Astrocyte (in vitro differentiated cells and primary cell): ENCODE measurements at regions not wholly inside any gene's neighbourhood (a gene's known extent, or its start where the extent isn't known, plus 50 kb on each side); places are given as distances from the start of the nearest gene placed in this dataset.

ENCODE experiments used
- DNase-seq: peaks from one replicate; pipeline ENCODE4 v3.0.0-alpha.2; 2010; ENCODE audit warnings: low read depth
- FAIRE-seq: peaks from 2 replicates; lab custom pipeline; 2011; peaks lifted over from hg19 to GRCh38; lab: Jason Lieb, UNC
- H2AFZ ChIP-seq: 2 replicates; pipeline ENCODE4 v1.6.0; 2012; ENCODE audit warnings: low read depth, low read length, inconsistent platforms
- H3K27ac ChIP-seq: 2 replicates; pipeline ENCODE4 v1.5.1; 2011; ENCODE audit warnings: low read depth, low read length, inconsistent platforms
- H3K27me3 ChIP-seq: 2 replicates; pipeline ENCODE4 v1.6.0; 2011; ENCODE audit warnings: low read length, inconsistent platforms; ENCODE audit not compliant: insufficient read depth
- H3K36me3 ChIP-seq: 2 replicates; pipeline ENCODE4 v1.5.1; 2011; ENCODE audit warnings: low read length, inconsistent platforms; ENCODE audit not compliant: insufficient read depth
- H3K4me1 ChIP-seq: 2 replicates; pipeline ENCODE4 v1.5.1; 2011; ENCODE audit warnings: low read length, inconsistent platforms; ENCODE audit not compliant: insufficient read depth
- H3K4me2 ChIP-seq: 2 replicates; pipeline ENCODE4 v1.6.0; 2012; ENCODE audit warnings: low read length, inconsistent platforms
- H3K4me3 ChIP-seq: 2 replicates; pipeline ENCODE4 v1.5.1; 2011; ENCODE audit warnings: low read depth, mild to moderate bottlenecking, low read length, inconsistent platforms; ENCODE audit not compliant: insufficient read depth
- H3K79me2 ChIP-seq: 2 replicates; pipeline ENCODE4 v1.6.0; 2012; ENCODE audit warnings: mild to moderate bottlenecking, low read length, inconsistent platforms; ENCODE audit not compliant: insufficient read depth
- H3K9ac ChIP-seq: 2 replicates; pipeline ENCODE4 v1.6.0; 2012; ENCODE audit warnings: mild to moderate bottlenecking, low read length, inconsistent platforms
- H3K9me3 ChIP-seq: 2 replicates; pipeline ENCODE4 v1.5.1; 2012; ENCODE audit warnings: low read depth, mild to moderate bottlenecking, low read length, inconsistent platforms; ENCODE audit not compliant: insufficient read depth
- H4K20me1 ChIP-seq: 2 replicates; pipeline ENCODE4 v1.6.0; 2012; ENCODE audit warnings: low read length, inconsistent platforms; ENCODE audit not compliant: insufficient read depth
- H3K27ac Mint-ChIP-seq: one replicate; pipeline ENCODE4 v1.8.0; 2021; ENCODE audit warnings: mild to moderate bottlenecking, mixed read lengths; ENCODE audit not compliant: unreplicated experiment
- H3K27me3 Mint-ChIP-seq: one replicate; pipeline ENCODE4 v1.8.0; 2021; ENCODE audit warnings: low read depth, mixed read lengths; ENCODE audit not compliant: unreplicated experiment
- H3K36me3 Mint-ChIP-seq: one replicate; pipeline ENCODE4 v1.8.0; 2021; ENCODE audit warnings: low read depth, mixed read lengths; ENCODE audit not compliant: unreplicated experiment
- H3K4me1 Mint-ChIP-seq: one replicate; pipeline ENCODE4 v1.8.0; 2021; ENCODE audit warnings: low read depth, mixed read lengths; ENCODE audit not compliant: unreplicated experiment
- H3K4me3 Mint-ChIP-seq: one replicate; pipeline ENCODE4 v1.8.0; 2021; ENCODE audit warnings: mild to moderate bottlenecking, moderate library complexity, mixed read lengths; ENCODE audit not compliant: unreplicated experiment
- H3K9me3 Mint-ChIP-seq: one replicate; pipeline ENCODE4 v1.8.0; 2021; ENCODE audit warnings: mild to moderate bottlenecking, mixed read lengths; ENCODE audit not compliant: unreplicated experiment
- EZH2 ChIP-seq: IDR thresholded peaks from 2 replicates; pipeline ENCODE4 v1.6.1; 2012; ENCODE audit warnings: mild to moderate bottlenecking, low read length, inconsistent platforms; ENCODE audit not compliant: insufficient read depth
- TF ChIP-seq, protein P1 (sequence below): IDR thresholded peaks from 2 replicates; pipeline ENCODE4 v1.5.1; 2011; ENCODE audit warnings: low read depth, mild to moderate bottlenecking, inconsistent platforms, low read length, moderate library complexity; ENCODE audit not compliant: insufficient read depth

GRCh38 chr4:3660086-3660927 lies 105.9 kb upstream of the ADRA2C start:
- H3K4me1 Mint-ChIP-seq: no peaks in the 10 kb centered on the region
- H3K36me3 Mint-ChIP-seq: no peaks in the 10 kb centered on the region
- H3K36me3 ChIP-seq: no peaks in the 10 kb centered on the region
- DNase-seq (no peak), FAIRE-seq (no peak)
- peaks cover 71% of the 10 kb centered on the region for H3K27me3 Mint-ChIP-seq
- no peak overlapping the region for H3K4me3 Mint-ChIP-seq
- H3K27ac Mint-ChIP-seq: no peak overlapping the region
- H3K9ac ChIP-seq: no peak overlapping the region
- H4K20me1 ChIP-seq: no peaks in the 10 kb centered on the region
- peaks cover 10% of the 10 kb centered on the region for H3K4me1 ChIP-seq
- no peaks in the 10 kb centered on the region for H3K9me3 ChIP-seq
- H3K27ac ChIP-seq: no peak overlapping the region
- H3K4me2 ChIP-seq: no peak overlapping the region
- H3K4me3 ChIP-seq: no peak overlapping the region
- H2AFZ ChIP-seq: no peak overlapping the region
- peaks cover 1% of the 10 kb centered on the region for H3K9me3 Mint-ChIP-seq
- no peaks in the 10 kb centered on the region for H3K79me2 ChIP-seq
- H3K27me3 ChIP-seq: peaks cover 9% of the 10 kb centered on the region
- TF ChIP-seq, protein P1, sequence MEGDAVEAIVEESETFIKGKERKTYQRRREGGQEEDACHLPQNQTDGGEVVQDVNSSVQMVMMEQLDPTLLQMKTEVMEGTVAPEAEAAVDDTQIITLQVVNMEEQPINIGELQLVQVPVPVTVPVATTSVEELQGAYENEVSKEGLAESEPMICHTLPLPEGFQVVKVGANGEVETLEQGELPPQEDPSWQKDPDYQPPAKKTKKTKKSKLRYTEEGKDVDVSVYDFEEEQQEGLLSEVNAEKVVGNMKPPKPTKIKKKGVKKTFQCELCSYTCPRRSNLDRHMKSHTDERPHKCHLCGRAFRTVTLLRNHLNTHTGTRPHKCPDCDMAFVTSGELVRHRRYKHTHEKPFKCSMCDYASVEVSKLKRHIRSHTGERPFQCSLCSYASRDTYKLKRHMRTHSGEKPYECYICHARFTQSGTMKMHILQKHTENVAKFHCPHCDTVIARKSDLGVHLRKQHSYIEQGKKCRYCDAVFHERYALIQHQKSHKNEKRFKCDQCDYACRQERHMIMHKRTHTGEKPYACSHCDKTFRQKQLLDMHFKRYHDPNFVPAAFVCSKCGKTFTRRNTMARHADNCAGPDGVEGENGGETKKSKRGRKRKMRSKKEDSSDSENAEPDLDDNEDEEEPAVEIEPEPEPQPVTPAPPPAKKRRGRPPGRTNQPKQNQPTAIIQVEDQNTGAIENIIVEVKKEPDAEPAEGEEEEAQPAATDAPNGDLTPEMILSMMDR: no peak
- no peak for TF ChIP-seq EZH2

GRCh38 chr4:3659131-3659530 lies 107.1 kb upstream of the ADRA2C start:
- no peak overlapping the region for H3K9ac ChIP-seq
- peaks cover 10% of the 10 kb centered on the region for H3K4me1 ChIP-seq
- no peaks in the 10 kb centered on the region for H4K20me1 ChIP-seq
- no peaks in the 10 kb centered on the region for H3K9me3 Mint-ChIP-seq
- no peaks in the 10 kb centered on the region for H3K36me3 Mint-ChIP-seq
- H3K27me3 Mint-ChIP-seq: peaks cover 66% of the 10 kb centered on the region
- H3K27me3 ChIP-seq: peaks cover 9% of the 10 kb centered on the region
- FAIRE-seq (no peak), DNase-seq (no peak)
- H3K79me2 ChIP-seq: no peaks in the 10 kb centered on the region
- no peaks in the 10 kb centered on the region for H3K36me3 ChIP-seq
- no peak overlapping the region for H3K4me3 ChIP-seq
- H3K4me3 Mint-ChIP-seq: no peak overlapping the region
- no peak overlapping the region for H3K27ac Mint-ChIP-seq
- no peak overlapping the region for H3K27ac ChIP-seq
- no peaks in the 10 kb centered on the region for H3K4me1 Mint-ChIP-seq
- no peak overlapping the region for H2AFZ ChIP-seq
- no peak overlapping the region for H3K4me2 ChIP-seq
- no peaks in the 10 kb centered on the region for H3K9me3 ChIP-seq
- TF ChIP-seq, protein P1: no peak
- no peak for TF ChIP-seq EZH2

GRCh38 chr4:3658530-3658913 lies 107.7 kb upstream of the ADRA2C start:
- no peak for DNase-seq
- Mint-ChIP-seq H3K27me3 (peaks cover 71% of the 10 kb centered on the region), H3K4me1 (no peaks in the 10 kb centered on the region), H3K27ac (no peak overlapping the region), H3K4me3 (no peak overlapping the region), H3K36me3 (no peaks in the 10 kb centered on the region), H3K9me3 (no peaks in the 10 kb centered on the region)
- Histone ChIP-seq H4K20me1 (no peaks in the 10 kb centered on the region), H3K9ac (peak overlapping the region; percentile 56), H3K4me3 (no peak overlapping the region), H3K27ac (no peak overlapping the region), H3K79me2 (no peaks in the 10 kb centered on the region), H3K4me2 (peak overlapping the region; percentile 53), H3K27me3 (peaks cover 9% of the 10 kb centered on the region), H3K4me1 (peaks cover 10% of the 10 kb centered on the region), H3K9me3 (no peaks in the 10 kb centered on the region), H3K36me3 (no peaks in the 10 kb centered on the region), H2AFZ (peak overlapping the region; percentile 11)
- TF ChIP-seq EZH2: no peak
- TF ChIP-seq, protein P1: no peak
- no peak for FAIRE-seq
